Upper lobe of left lung (tissue), 4 donors: ENCODE measurements at regions not wholly inside any gene's neighbourhood (a gene's known extent, or its start where the extent isn't known, plus 50 kb on each side); places are given as distances from the start of the nearest gene placed in this dataset.

Source experiments
- POLR2A ChIP-seq, 4 donors: fragments of 450-650 bp; IDR thresholded peaks; one replicate each; pipeline ENCODE4 v1.5.1; 2016 to 2017; ENCODE audit warnings: antibody characterized with exemption in 4 of 4, mild to moderate bottlenecking in 2 of 4
- TF ChIP-seq, protein P1 (sequence below), 6 experiments: fragments of 450-650 bp in 4 of 6; fragments of 200-600 bp in 2 of 6; sonication (generic) in 2 of 6; IDR thresholded peaks; one replicate each; pipeline ENCODE4 v1.5.1; 2016 to 2019; ENCODE audit warnings: antibody characterized with exemption in 6 of 6

- TF ChIP-seq POLR2A (IDR thresholded peaks at IDR 0.05): no peak
- TF ChIP-seq, protein P1, sequence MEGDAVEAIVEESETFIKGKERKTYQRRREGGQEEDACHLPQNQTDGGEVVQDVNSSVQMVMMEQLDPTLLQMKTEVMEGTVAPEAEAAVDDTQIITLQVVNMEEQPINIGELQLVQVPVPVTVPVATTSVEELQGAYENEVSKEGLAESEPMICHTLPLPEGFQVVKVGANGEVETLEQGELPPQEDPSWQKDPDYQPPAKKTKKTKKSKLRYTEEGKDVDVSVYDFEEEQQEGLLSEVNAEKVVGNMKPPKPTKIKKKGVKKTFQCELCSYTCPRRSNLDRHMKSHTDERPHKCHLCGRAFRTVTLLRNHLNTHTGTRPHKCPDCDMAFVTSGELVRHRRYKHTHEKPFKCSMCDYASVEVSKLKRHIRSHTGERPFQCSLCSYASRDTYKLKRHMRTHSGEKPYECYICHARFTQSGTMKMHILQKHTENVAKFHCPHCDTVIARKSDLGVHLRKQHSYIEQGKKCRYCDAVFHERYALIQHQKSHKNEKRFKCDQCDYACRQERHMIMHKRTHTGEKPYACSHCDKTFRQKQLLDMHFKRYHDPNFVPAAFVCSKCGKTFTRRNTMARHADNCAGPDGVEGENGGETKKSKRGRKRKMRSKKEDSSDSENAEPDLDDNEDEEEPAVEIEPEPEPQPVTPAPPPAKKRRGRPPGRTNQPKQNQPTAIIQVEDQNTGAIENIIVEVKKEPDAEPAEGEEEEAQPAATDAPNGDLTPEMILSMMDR (IDR thresholded peaks at IDR 0.05): no peak
These were observed 67.1 kb upstream of the CTDP1 start for GRCh38 chr18:79612291-79613108.
